H9 (cell line): ENCODE measurements at regions not wholly inside any gene's neighbourhood (a gene's known extent, or its start where the extent isn't known, plus 50 kb on each side); places are given as distances from the start of the nearest gene placed in this dataset.

Experiments
- DNase-seq: peaks from one replicate; pipeline ENCODE4 v3.0.0-alpha.2; 2017
- H2AFZ ChIP-seq: one replicate; pipeline ENCODE4 v1.6.1; 2013; ENCODE audit warnings: mild to moderate bottlenecking, low read length, control low read depth, moderate library complexity
- H2AK5ac ChIP-seq: 2 replicates; pipeline ENCODE4 v1.6.1; 2013; ENCODE audit warnings: low read length, control low read depth, mixed read lengths; ENCODE audit not compliant: insufficient read length
- H2BK120ac ChIP-seq: one replicate; pipeline ENCODE4 v1.6.1; 2013; ENCODE audit warnings: low read depth, mild to moderate bottlenecking, low read length, control low read depth, inconsistent platforms; ENCODE audit not compliant: poor library complexity, severe bottlenecking
- H2BK12ac ChIP-seq: 2 replicates; pipeline ENCODE4 v1.6.1; 2013; ENCODE audit warnings: low read length, control low read depth, mixed read lengths, low read depth; ENCODE audit not compliant: insufficient read length
- H2BK15ac ChIP-seq: 2 replicates; pipeline ENCODE4 v1.6.1; 2013; ENCODE audit warnings: low read depth, low read length, control low read depth
- H2BK20ac ChIP-seq: one replicate; pipeline ENCODE4 v1.6.1; 2013; ENCODE audit warnings: low read depth, mild to moderate bottlenecking, low read length, control low read depth, inconsistent platforms; ENCODE audit not compliant: poor library complexity, severe bottlenecking
- H2BK5ac ChIP-seq: 2 replicates; pipeline ENCODE4 v1.6.1; 2013; ENCODE audit warnings: low read length, control low read depth, mixed read lengths; ENCODE audit not compliant: insufficient read length
- H3K14ac ChIP-seq: 2 replicates; pipeline ENCODE4 v1.6.1; 2013; ENCODE audit warnings: low read length, control low read depth; ENCODE audit not compliant: insufficient read depth
- H3K18ac ChIP-seq: 2 replicates; pipeline ENCODE4 v1.6.1; 2013; ENCODE audit warnings: low read depth, mild to moderate bottlenecking, mixed read lengths, low read length, control low read depth; ENCODE audit not compliant: insufficient read length
- H3K23ac ChIP-seq: 2 replicates; pipeline ENCODE4 v1.6.1; 2013; ENCODE audit warnings: low read length, control low read depth, mixed read lengths, low read depth; ENCODE audit not compliant: insufficient read length
- H3K23me2 ChIP-seq: 2 replicates; pipeline ENCODE4 v1.6.1; 2013; ENCODE audit warnings: low read depth, mild to moderate bottlenecking, mixed read lengths, low read length, control low read depth; ENCODE audit not compliant: insufficient read length, poor library complexity, severe bottlenecking
- H3K27ac ChIP-seq: 2 replicates; pipeline ENCODE4 v1.5.1; 2013; ENCODE audit warnings: low read length, control low read depth, mixed read lengths, low read depth; ENCODE audit not compliant: insufficient read length
- H3K27me3 ChIP-seq: 2 replicates; pipeline ENCODE4 v1.6.1; 2013; ENCODE audit warnings: low read length, control low read depth, inconsistent platforms; ENCODE audit not compliant: insufficient read depth
- H3K4ac ChIP-seq: 2 replicates; pipeline ENCODE4 v1.6.1; 2013; ENCODE audit warnings: low read depth, mild to moderate bottlenecking, control low read depth, inconsistent platforms, low read length, moderate library complexity
- H3K4me1 ChIP-seq: 2 replicates; pipeline ENCODE4 v1.6.1; 2013; ENCODE audit warnings: low read length, control low read depth, inconsistent platforms; ENCODE audit not compliant: insufficient read depth
- H3K4me2 ChIP-seq: 2 replicates; pipeline ENCODE4 v1.6.1; 2013; ENCODE audit warnings: low read length, control low read depth, mixed read lengths; ENCODE audit not compliant: insufficient read length, insufficient read depth
- H3K56ac ChIP-seq: 2 replicates; pipeline ENCODE4 v1.6.1; 2013; ENCODE audit warnings: low read depth, mild to moderate bottlenecking, mixed read lengths, low read length, control low read depth; ENCODE audit not compliant: insufficient read length
- H3K79me1 ChIP-seq: 2 replicates; pipeline ENCODE4 v1.6.1; 2013; ENCODE audit warnings: low read depth, mild to moderate bottlenecking, moderate library complexity, low read length, control low read depth, inconsistent platforms; ENCODE audit not compliant: insufficient read depth, poor library complexity, severe bottlenecking
- H3K79me2 ChIP-seq: 2 replicates; pipeline ENCODE4 v1.6.1; 2013; ENCODE audit warnings: low read length, control low read depth, inconsistent platforms; ENCODE audit not compliant: insufficient read depth
- H3K9ac ChIP-seq: 2 replicates; pipeline ENCODE4 v1.6.1; 2013; ENCODE audit warnings: low read length, control low read depth, mixed read lengths; ENCODE audit not compliant: insufficient read length; ENCODE audit errors: extremely low read depth
- H3K9me3 ChIP-seq: one replicate; pipeline ENCODE4 v1.6.1; 2013; ENCODE audit warnings: low read depth, low read length, inconsistent platforms; ENCODE audit not compliant: control insufficient read depth
- H3T11ph ChIP-seq: one replicate; pipeline ENCODE4 v1.6.1; 2013; ENCODE audit warnings: mild to moderate bottlenecking, low read length, control low read depth, inconsistent platforms
- H4K20me1 ChIP-seq: one replicate; pipeline ENCODE4 v1.6.1; 2013; ENCODE audit not compliant: control insufficient read depth, insufficient read length, insufficient read depth
- H4K5ac ChIP-seq: 2 replicates; pipeline ENCODE4 v1.6.1; 2013; ENCODE audit warnings: low read depth, mild to moderate bottlenecking, mixed read lengths, low read length, control low read depth; ENCODE audit not compliant: insufficient read length
- H4K8ac ChIP-seq: replicated peaks from 2 replicates; pipeline ENCODE4 v1.6.1; 2013; ENCODE audit warnings: low read length, control low read depth, mixed read lengths, low read depth; ENCODE audit not compliant: insufficient read length
- H4K91ac ChIP-seq: 2 replicates; pipeline ENCODE4 v1.6.1; 2013; ENCODE audit warnings: low read depth, mild to moderate bottlenecking, moderate library complexity, mixed read lengths, low read length, control low read depth; ENCODE audit not compliant: insufficient read length
- H3K27ac Mint-ChIP-seq, 3 experiments: 2 replicates in 2 of 3; 3 replicates in 1 of 3; pipeline ENCODE4 v1.8.0; 2020 to 2021; ENCODE audit warnings: mixed read lengths in 3 of 3, mild to moderate bottlenecking in 1 of 3, moderate library complexity in 1 of 3
- H3K27me3 Mint-ChIP-seq: 2 replicates; pipeline ENCODE4 v1.8.0; 2021; ENCODE audit warnings: low read depth, mild to moderate bottlenecking, moderate library complexity, mixed read lengths
- H3K36me3 Mint-ChIP-seq, 3 experiments: 2 replicates in 2 of 3; 3 replicates in 1 of 3; pipeline ENCODE4 v1.8.0; 2020 to 2021; ENCODE audit warnings: low read depth in 3 of 3, mixed read lengths in 3 of 3; ENCODE audit not compliant: insufficient read depth in 1 of 3
- H3K4me1 Mint-ChIP-seq, 2 experiments: 2 replicates each; pipeline ENCODE4 v1.8.0; 2020; ENCODE audit warnings: mixed read lengths in 2 of 2
- H3K4me3 Mint-ChIP-seq, 2 experiments: 2 replicates in 1 of 2; 3 replicates in 1 of 2; pipeline ENCODE4 v1.8.0; 2020 to 2021; ENCODE audit warnings: mild to moderate bottlenecking in 2 of 2, mixed read lengths in 2 of 2, moderate library complexity in 1 of 2
- H3K9me3 Mint-ChIP-seq, 2 experiments: 2 replicates in 1 of 2; 3 replicates in 1 of 2; pipeline ENCODE4 v1.8.0; 2020; ENCODE audit warnings: mild to moderate bottlenecking in 2 of 2, mixed read lengths in 2 of 2, moderate library complexity in 1 of 2
- CTCF ChIP-seq: fragments of 200-600 bp; sonication (generic); conservative IDR thresholded peaks from 3 replicates; pipeline ENCODE4 v1.8.0; 2021; ENCODE audit warnings: antibody characterized with exemption, mild to moderate bottlenecking
- WGBS: extraction: QIAGEN DNeasy Blood & Tissue Kit; methylation state at CpG from one replicate; pipeline ENCODE4 v1.1.7; 2013; ENCODE audit warnings: missing lambda C conversion rate, low lambda C conversion rate, mixed read lengths; ENCODE audit not compliant: insufficient read length; ENCODE audit errors: extremely low coverage; 5-methylcytosine and 5-hydroxymethylcytosine counted together

GRCh38 chr1:195789321-195789720 is 818.9 kb downstream of the KCNT2 start:
- Histone ChIP-seq H3T11ph (no peak overlapping the region), H4K8ac (no peak overlapping the region), H4K5ac (no peak overlapping the region), H3K79me1 (no peaks in the 10 kb centered on the region), H3K18ac (no peak overlapping the region), H2BK15ac (no peak overlapping the region), H2BK120ac (no peak overlapping the region), H3K79me2 (no peaks in the 10 kb centered on the region), H3K23me2 (no peaks in the 10 kb centered on the region), H4K91ac (no peak overlapping the region), H3K4me1 (no peaks in the 10 kb centered on the region; the same call in 1 of the 2 replicates), H3K4me2 (no peak overlapping the region), H3K9me3 (peaks cover 10% of the 10 kb centered on the region), H2BK20ac (no peak overlapping the region), H4K20me1 (no peaks in the 10 kb centered on the region), H2BK5ac (no peak overlapping the region), H3K9ac (no peak overlapping the region), H3K14ac (no peak overlapping the region), H3K56ac (no peak overlapping the region), H2AK5ac (no peak overlapping the region), H3K23ac (no peak overlapping the region), H2BK12ac (no peak overlapping the region), H2AFZ (peak overlapping the region; percentile 14), H3K4ac (no peak overlapping the region), H3K27ac (no peak overlapping the region), H3K27me3 (no peaks in the 10 kb centered on the region)
- Mint-ChIP-seq H3K4me3 (no peak overlapping the region), H3K27ac (no peak overlapping the region), H3K9me3 (peaks cover 5% of the 10 kb centered on the region in 2 experiments; a peak in 4 of 5 replicates), H3K27me3 (no peaks in the 10 kb centered on the region), H3K4me1 (peaks cover 4 to 5% of the 10 kb centered on the region in 2 experiments), H3K36me3 (peaks cover 2 to 7% (median 3%) of the 10 kb centered on the region in 3 experiments; a peak in 3 of 7 replicates)
- no peak for DNase-seq
- WGBS, result no CpG with 5 or more reads among the region's 2 CpGs
- no peak for TF ChIP-seq CTCF
